HEK293 (cell line): ENCODE measurements at regions not wholly inside any gene's neighbourhood (a gene's known extent, or its start where the extent isn't known, plus 50 kb on each side); places are given as distances from the start of the nearest gene placed in this dataset.

Experiments
- CTCF ChIA-PET: fragments of 350-600 bp; formaldehyde crosslinking; extraction: SDS; loops from one replicate; lab custom pipeline; 2021; ENCODE audit warnings: antibody characterized with exemption; lab: Yijun Ruan, JAX
- POLR2A ChIA-PET: fragments of 300-600 bp; formaldehyde crosslinking; extraction: SDS; loops from one replicate; lab custom pipeline; 2020; ENCODE audit warnings: antibody characterized with exemption, inconsistent platforms; lab: Yijun Ruan, JAX
- H3K27ac ChIP-seq: fragments of 200-500 bp; sonication (Bioruptor generic); 2 replicates; pipeline ENCODE4 v1.5.1; 2014; ENCODE audit warnings: low read depth, low read length, control low read depth, inconsistent platforms; ENCODE audit errors: extremely low read depth
- H3K36me3 ChIP-seq, 2 experiments: fragments of 200-500 bp in 1 of 2; sonication (Bioruptor generic) in 1 of 2; 1 replicate in 1 of 2; 2 replicates in 1 of 2; pipeline ENCODE4 v1.5.1; 2014 to 2017; ENCODE audit warnings: inconsistent platforms in 2 of 2, low read length in 2 of 2; ENCODE audit not compliant: control insufficient read depth in 2 of 2, insufficient read depth in 1 of 2
- H3K4me1 ChIP-seq: fragments of 200-500 bp; sonication (Bioruptor generic); 2 replicates; pipeline ENCODE4 v1.5.1; 2014; ENCODE audit warnings: mild to moderate bottlenecking, low read length, inconsistent platforms; ENCODE audit not compliant: control insufficient read depth, insufficient read depth
- H3K4me3 ChIP-seq: 2 replicates; pipeline ENCODE4 v1.5.1; 2011; ENCODE audit warnings: low read depth, mild to moderate bottlenecking, control low read depth, low read length, moderate library complexity
- H3K9me3 ChIP-seq: fragments of 200-500 bp; sonication (Bioruptor generic); 2 replicates; pipeline ENCODE4 v1.5.1; 2014; ENCODE audit warnings: low read depth, low read length, inconsistent platforms; ENCODE audit not compliant: control insufficient read depth, insufficient read depth
- BCL11A ChIP-seq: fragments of 450-650 bp; formaldehyde crosslinking; IDR thresholded peaks from 2 replicates; pipeline ENCODE4 v1.5.1; 2016; ENCODE audit warnings: low read depth, missing biosample characterization, missing genetic modification characterization
- GLIS1 ChIP-seq: fragments of 450-650 bp; formaldehyde crosslinking; IDR thresholded peaks from 2 replicates; pipeline ENCODE4 v1.5.1; 2016; ENCODE audit warnings: missing biosample characterization, missing genetic modification characterization
- GLIS2 ChIP-seq: fragments of 450-650 bp; formaldehyde crosslinking; IDR thresholded peaks from 2 replicates; pipeline ENCODE4 v1.5.1; 2016; ENCODE audit warnings: missing biosample characterization, missing genetic modification characterization
- HOXA7 ChIP-seq: sonication (generic); formaldehyde crosslinking; IDR thresholded peaks from 2 replicates; pipeline ENCODE4 v1.8.1; 2022; ENCODE audit warnings: missing genetic modification reagents, borderline replicate concordance
- SCRT1 ChIP-seq: fragments of 450-650 bp; formaldehyde crosslinking; IDR thresholded peaks from 2 replicates; pipeline ENCODE4 v1.5.1; 2016; ENCODE audit warnings: missing biosample characterization, missing genetic modification characterization, borderline replicate concordance
- SP3 ChIP-seq: fragments of 450-650 bp; formaldehyde crosslinking; IDR thresholded peaks from 2 replicates; pipeline ENCODE4 v1.5.1; 2016; ENCODE audit warnings: missing biosample characterization, missing genetic modification characterization
- SP7 ChIP-seq: fragments of 450-650 bp; formaldehyde crosslinking; IDR thresholded peaks from 2 replicates; pipeline ENCODE4 v1.5.1; 2016; ENCODE audit warnings: missing biosample characterization, missing genetic modification characterization
- ZBTB17 ChIP-seq: fragments of 450-650 bp; formaldehyde crosslinking; IDR thresholded peaks from 2 replicates; pipeline ENCODE4 v1.5.1; 2016; ENCODE audit warnings: missing biosample characterization, missing genetic modification characterization
- ZNF174 ChIP-seq: fragments of 450-650 bp; formaldehyde crosslinking; IDR thresholded peaks from 2 replicates; pipeline ENCODE4 v1.5.0; 2017; ENCODE audit warnings: missing biosample characterization, mild to moderate bottlenecking, missing genetic modification characterization
- ZNF184 ChIP-seq: fragments of 450-650 bp; IDR thresholded peaks from 2 replicates; pipeline ENCODE4 v1.5.1; 2018; ENCODE audit warnings: missing biosample characterization, mild to moderate bottlenecking, missing genetic modification characterization
- ZNF239 ChIP-seq: fragments of 450-650 bp; formaldehyde crosslinking; IDR thresholded peaks from 2 replicates; pipeline ENCODE4 v1.5.1; 2016; ENCODE audit warnings: missing biosample characterization, missing genetic modification characterization
- ZNF426 ChIP-seq: fragments of 450-650 bp; formaldehyde crosslinking; IDR thresholded peaks from 2 replicates; pipeline ENCODE4 v1.5.1; 2017; ENCODE audit warnings: missing biosample characterization, missing genetic modification characterization, mild to moderate bottlenecking, inconsistent platforms, moderate library complexity
- ZNF48 ChIP-seq: fragments of 450-650 bp; formaldehyde crosslinking; IDR thresholded peaks from 2 replicates; pipeline ENCODE4 v1.5.1; 2016; ENCODE audit warnings: missing biosample characterization, missing genetic modification characterization
- ZNF670 ChIP-seq: fragments of 450-650 bp; formaldehyde crosslinking; IDR thresholded peaks from 2 replicates; pipeline ENCODE4 v1.5.1; 2016; ENCODE audit warnings: missing biosample characterization, missing genetic modification characterization, low read depth
- ZNF707 ChIP-seq: fragments of 450-650 bp; formaldehyde crosslinking; IDR thresholded peaks from 2 replicates; pipeline ENCODE4 v1.5.1; 2016; ENCODE audit warnings: missing biosample characterization, missing genetic modification characterization
- ZXDB ChIP-seq: fragments of 450-650 bp; formaldehyde crosslinking; IDR thresholded peaks from 2 replicates; pipeline ENCODE4 v1.5.1; 2016; ENCODE audit warnings: missing biosample characterization, missing genetic modification characterization
- TF ChIP-seq, protein P1 (sequence below): fragments of 450-650 bp; formaldehyde crosslinking; IDR thresholded peaks from 2 replicates; pipeline ENCODE4 v1.5.1; 2016; ENCODE audit warnings: missing biosample characterization, missing genetic modification characterization
- TF ChIP-seq, protein P2 (sequence below): sonication (generic); formaldehyde crosslinking; IDR thresholded peaks from 2 replicates; pipeline ENCODE4 v1.8.1; 2022; ENCODE audit warnings: mild to moderate bottlenecking, moderate library complexity, missing genetic modification reagents
- TF ChIP-seq, protein P3 (sequence below): fragments of 450-650 bp; formaldehyde crosslinking; IDR thresholded peaks from 2 replicates; pipeline ENCODE4 v1.5.1; 2016; ENCODE audit warnings: missing biosample characterization, missing genetic modification characterization
- TF ChIP-seq, protein P4 (sequence below): fragments of 450-650 bp; formaldehyde crosslinking; IDR thresholded peaks from 2 replicates; pipeline ENCODE4 v1.5.1; 2016; ENCODE audit warnings: missing biosample characterization, missing genetic modification characterization, low read depth
- TF ChIP-seq, protein P5 (sequence below): fragments of 450-650 bp; formaldehyde crosslinking; IDR thresholded peaks from 2 replicates; pipeline ENCODE4 v1.5.1; 2016; ENCODE audit warnings: missing biosample characterization, missing genetic modification characterization

DNA sequence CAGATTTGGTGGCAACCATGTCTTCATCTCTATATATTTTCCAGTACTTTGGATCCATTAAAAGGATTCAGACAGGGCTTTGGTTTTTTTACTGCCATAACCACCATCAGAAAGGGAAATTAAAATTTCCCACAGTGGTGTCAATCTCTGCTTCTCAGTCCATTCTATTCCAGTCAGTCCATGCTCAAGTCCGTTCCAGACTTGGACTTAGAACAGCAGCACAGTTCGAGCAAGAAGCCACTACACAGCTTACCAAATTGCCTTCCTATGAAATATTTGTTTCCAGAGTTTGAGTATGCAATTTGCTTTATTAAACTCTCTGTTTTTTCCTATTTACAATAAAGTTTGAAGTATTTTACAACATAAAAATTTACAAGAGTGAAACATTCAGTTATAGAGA, 306.5 kb upstream of the GULP1 start (continued):
- TF ChIP-seq, protein P1, sequence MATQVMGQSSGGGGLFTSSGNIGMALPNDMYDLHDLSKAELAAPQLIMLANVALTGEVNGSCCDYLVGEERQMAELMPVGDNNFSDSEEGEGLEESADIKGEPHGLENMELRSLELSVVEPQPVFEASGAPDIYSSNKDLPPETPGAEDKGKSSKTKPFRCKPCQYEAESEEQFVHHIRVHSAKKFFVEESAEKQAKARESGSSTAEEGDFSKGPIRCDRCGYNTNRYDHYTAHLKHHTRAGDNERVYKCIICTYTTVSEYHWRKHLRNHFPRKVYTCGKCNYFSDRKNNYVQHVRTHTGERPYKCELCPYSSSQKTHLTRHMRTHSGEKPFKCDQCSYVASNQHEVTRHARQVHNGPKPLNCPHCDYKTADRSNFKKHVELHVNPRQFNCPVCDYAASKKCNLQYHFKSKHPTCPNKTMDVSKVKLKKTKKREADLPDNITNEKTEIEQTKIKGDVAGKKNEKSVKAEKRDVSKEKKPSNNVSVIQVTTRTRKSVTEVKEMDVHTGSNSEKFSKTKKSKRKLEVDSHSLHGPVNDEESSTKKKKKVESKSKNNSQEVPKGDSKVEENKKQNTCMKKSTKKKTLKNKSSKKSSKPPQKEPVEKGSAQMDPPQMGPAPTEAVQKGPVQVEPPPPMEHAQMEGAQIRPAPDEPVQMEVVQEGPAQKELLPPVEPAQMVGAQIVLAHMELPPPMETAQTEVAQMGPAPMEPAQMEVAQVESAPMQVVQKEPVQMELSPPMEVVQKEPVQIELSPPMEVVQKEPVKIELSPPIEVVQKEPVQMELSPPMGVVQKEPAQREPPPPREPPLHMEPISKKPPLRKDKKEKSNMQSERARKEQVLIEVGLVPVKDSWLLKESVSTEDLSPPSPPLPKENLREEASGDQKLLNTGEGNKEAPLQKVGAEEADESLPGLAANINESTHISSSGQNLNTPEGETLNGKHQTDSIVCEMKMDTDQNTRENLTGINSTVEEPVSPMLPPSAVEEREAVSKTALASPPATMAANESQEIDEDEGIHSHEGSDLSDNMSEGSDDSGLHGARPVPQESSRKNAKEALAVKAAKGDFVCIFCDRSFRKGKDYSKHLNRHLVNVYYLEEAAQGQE (tag by site-specific recombination) = no peak
- TF ChIP-seq ZXDB (tag by site-specific recombination) (no peak), ZNF174 (tag by site-specific recombination) (no peak), ZBTB17 (tag by site-specific recombination) (no peak), ZNF184 (tag by site-specific recombination) (no peak), ZNF670 (tag by site-specific recombination) (no peak)

DNA sequence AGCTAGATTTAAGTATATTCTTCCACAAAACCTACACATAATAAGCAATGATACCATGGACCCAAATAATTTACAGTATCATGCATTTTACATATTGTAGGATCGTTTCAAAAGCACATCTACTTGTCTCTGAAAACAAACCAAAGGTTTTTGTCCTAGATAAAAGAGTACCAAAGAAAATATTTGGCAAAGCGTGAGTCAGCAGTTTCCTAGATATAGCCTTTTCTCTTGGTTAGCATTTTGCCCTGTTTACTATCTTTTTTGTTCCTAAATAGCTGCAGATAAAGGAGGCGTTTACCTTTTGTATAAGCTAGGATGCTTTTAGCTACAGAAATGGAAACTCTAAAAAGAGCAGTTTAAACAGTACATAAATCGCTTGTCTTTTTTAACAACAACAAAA, 305.8 kb upstream of the GULP1 start:
- TF ChIP-seq BCL11A (no peak), SCRT1 (tag by site-specific recombination) (no peak)
- Histone ChIP-seq H3K27ac (no peak overlapping the region), H3K9me3 (no peaks in the 10 kb centered on the region), H3K4me3 (no peak overlapping the region), H3K4me1 (no peaks in the 10 kb centered on the region), H3K36me3 (no peaks in the 10 kb centered on the region)
- CTCF ChIA-PET = interaction anchor here (0.6 kb wide), 1 partner anchor 518 kb away, joined by 3 read pairs; no protein-coding TSS in a partner anchor
- POLR2A ChIA-PET = no interaction called here

DNA sequence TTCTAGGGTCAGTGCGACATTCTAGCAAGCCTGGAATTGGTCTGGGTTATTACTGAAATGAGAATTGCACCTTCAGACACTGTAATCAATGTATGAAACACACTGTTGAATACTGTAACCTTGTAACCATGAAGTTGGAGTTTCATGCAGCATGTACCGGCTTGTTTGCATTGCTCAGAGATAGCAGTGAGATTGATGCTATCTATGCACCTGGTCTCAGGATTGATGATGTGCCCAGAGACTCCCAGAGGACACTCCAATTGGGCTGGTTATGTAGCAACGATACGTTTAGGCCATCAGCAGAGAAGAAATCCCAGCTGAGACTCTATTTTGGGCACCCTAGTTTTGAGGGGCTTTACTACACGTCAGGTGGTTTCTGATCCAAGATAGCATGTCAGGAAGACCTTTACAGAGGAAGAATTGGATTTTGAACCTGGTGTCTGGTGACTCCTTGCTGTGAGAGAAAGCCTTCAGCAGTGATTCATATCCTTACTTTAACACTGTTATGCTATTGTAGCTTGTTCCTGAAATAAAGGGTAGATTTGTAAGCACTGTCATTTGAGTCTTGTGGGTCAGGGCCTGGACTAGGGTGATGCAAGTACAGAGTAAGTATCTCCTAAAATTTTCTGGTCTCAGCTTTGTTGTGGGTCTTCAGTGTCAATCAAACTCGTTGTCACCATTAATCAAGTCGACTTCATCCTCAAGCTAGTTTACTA, 305.1 kb upstream of the GULP1 start:
- TF ChIP-seq ZNF239 (tag by site-specific recombination) (no peak), SP3 (no peak), SP7 (tag by site-specific recombination) (no peak), ZNF48 (tag by site-specific recombination) (no peak)
- TF ChIP-seq, protein P2, sequence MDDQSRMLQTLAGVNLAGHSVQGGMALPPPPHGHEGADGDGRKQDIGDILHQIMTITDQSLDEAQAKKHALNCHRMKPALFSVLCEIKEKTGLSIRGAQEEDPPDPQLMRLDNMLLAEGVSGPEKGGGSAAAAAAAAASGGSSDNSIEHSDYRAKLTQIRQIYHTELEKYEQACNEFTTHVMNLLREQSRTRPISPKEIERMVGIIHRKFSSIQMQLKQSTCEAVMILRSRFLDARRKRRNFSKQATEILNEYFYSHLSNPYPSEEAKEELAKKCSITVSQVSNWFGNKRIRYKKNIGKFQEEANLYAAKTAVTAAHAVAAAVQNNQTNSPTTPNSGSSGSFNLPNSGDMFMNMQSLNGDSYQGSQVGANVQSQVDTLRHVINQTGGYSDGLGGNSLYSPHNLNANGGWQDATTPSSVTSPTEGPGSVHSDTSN = no peak
- TF ChIP-seq, protein P3, sequence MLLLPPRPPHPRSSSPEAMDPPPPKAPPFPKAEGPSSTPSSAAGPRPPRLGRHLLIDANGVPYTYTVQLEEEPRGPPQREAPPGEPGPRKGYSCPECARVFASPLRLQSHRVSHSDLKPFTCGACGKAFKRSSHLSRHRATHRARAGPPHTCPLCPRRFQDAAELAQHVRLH = no peak
- POLR2A ChIA-PET = no interaction called here
- Histone ChIP-seq H3K9me3 (no peaks in the 10 kb centered on the region), H3K36me3 (no peaks in the 10 kb centered on the region), H3K27ac (no peak overlapping the region), H3K4me3 (no peak overlapping the region), H3K4me1 (no peaks in the 10 kb centered on the region)
- CTCF ChIA-PET = interaction anchor here (0.6 kb wide), 1 partner anchor 526 kb away, joined by 3 read pairs; no protein-coding TSS in a partner anchor

DNA sequence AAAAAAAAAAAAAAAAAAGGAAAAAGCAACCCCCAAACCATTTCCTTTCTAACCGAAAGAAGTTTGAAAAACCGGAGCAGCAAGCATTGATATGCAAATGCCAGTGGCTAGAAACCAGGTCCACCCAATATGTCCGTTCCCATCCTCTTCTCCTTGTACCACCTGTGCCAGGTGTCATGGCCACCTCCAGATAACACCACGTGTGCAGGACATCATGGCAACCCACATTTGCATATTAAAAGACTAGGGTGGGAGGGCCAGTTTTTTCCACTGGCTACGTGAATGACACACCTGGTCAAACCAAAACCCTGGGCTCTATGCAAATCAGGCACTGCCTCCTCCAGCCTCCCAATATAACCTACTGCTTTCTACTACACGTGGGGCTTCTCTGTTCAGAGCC, 303.3 kb upstream of the GULP1 start:
- ChIA-PET CTCF (no interaction called here), POLR2A (no interaction called here)
- no peaks in the 10 kb centered on the region for H3K4me1 ChIP-seq
- no peak overlapping the region for H3K4me3 ChIP-seq
- H3K9me3 ChIP-seq = no peaks in the 10 kb centered on the region
- no peak overlapping the region for H3K27ac ChIP-seq
- H3K36me3 ChIP-seq = no peaks in the 10 kb centered on the region
- TF ChIP-seq GLIS2 (tag by site-specific recombination) = no peak
- TF ChIP-seq ZNF426 (tag by site-specific recombination) = no peak
- no peak for TF ChIP-seq HOXA7
- TF ChIP-seq, protein P4, sequence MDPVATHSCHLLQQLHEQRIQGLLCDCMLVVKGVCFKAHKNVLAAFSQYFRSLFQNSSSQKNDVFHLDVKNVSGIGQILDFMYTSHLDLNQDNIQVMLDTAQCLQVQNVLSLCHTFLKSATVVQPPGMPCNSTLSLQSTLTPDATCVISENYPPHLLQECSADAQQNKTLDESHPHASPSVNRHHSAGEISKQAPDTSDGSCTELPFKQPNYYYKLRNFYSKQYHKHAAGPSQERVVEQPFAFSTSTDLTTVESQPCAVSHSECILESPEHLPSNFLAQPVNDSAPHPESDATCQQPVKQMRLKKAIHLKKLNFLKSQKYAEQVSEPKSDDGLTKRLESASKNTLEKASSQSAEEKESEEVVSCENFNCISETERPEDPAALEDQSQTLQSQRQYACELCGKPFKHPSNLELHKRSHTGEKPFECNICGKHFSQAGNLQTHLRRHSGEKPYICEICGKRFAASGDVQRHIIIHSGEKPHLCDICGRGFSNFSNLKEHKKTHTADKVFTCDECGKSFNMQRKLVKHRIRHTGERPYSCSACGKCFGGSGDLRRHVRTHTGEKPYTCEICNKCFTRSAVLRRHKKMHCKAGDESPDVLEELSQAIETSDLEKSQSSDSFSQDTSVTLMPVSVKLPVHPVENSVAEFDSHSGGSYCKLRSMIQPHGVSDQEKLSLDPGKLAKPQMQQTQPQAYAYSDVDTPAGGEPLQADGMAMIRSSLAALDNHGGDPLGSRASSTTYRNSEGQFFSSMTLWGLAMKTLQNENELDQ (tag by site-specific recombination) = no peak
- TF ChIP-seq, protein P5, sequence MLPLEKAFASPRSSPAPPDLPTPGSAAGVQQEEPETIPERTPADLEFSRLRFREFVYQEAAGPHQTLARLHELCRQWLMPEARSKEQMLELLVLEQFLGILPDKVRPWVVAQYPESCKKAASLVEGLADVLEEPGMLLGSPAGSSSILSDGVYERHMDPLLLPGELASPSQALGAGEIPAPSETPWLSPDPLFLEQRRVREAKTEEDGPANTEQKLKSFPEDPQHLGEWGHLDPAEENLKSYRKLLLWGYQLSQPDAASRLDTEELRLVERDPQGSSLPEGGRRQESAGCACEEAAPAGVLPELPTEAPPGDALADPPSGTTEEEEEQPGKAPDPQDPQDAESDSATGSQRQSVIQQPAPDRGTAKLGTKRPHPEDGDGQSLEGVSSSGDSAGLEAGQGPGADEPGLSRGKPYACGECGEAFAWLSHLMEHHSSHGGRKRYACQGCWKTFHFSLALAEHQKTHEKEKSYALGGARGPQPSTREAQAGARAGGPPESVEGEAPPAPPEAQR (tag by site-specific recombination) = no peak
- no peak for TF ChIP-seq GLIS1
- no peak for TF ChIP-seq ZNF707 (tag by site-specific recombination)
